Epithelial cell of proximal tubule (primary cell): ENCODE measurements at regions not wholly inside any gene's neighbourhood (a gene's known extent, or its start where the extent isn't known, plus 50 kb on each side); places are given as distances from the start of the nearest gene placed in this dataset.
"Not testable (repeated sequence)": the region's sequence is repeated elsewhere in the genome, so short reads cannot be mapped to it uniquely, and the experiment has no call there.

Source experiments
- DNase-seq: peaks from one replicate; pipeline ENCODE4 v3.0.0-alpha.2; 2011; ENCODE audit warnings: low read depth
- H3K4me3 ChIP-seq: 2 replicates; pipeline ENCODE4 v1.5.1; 2011; ENCODE audit warnings: low read depth, mild to moderate bottlenecking, low read length
- TF ChIP-seq, protein P1 (sequence below): conservative IDR thresholded peaks from 2 replicates; pipeline ENCODE4 v1.5.1; 2012; ENCODE audit warnings: low read depth, mild to moderate bottlenecking, low read length

DNA sequence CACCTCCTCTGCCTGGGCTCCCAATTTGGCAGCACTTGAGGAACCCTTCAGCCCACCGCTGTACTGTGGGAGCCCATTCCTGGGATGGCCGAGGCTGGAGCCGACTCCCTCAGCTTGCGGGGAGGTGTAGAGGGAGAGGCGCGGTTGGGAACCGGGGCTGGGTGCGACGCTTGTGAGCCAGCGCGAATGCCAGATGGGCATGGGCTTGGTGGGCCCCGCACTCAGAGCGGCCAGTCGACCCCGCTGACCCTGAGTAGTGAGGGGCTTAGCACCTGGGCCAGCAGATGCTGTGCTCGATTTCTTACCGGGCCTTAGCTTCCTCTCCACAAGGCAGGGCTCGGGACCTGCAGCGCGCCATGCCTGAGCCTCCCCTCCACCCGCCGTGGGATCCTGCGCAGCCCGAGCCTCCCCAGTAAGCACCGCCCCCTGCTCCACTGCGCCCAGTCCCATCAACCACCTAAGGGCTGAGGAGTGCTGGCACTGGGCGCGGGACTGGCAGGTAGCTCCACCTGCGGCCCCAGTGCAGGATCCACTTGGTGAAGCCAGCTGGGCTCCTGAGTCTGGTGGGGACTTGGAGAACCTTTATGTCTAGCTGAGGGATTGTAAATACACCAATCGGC, 58.3 kb upstream of the DEFB108B start:
- H3K4me3 ChIP-seq = no peak overlapping the region
- no peak for DNase-seq
- TF ChIP-seq, protein P1, sequence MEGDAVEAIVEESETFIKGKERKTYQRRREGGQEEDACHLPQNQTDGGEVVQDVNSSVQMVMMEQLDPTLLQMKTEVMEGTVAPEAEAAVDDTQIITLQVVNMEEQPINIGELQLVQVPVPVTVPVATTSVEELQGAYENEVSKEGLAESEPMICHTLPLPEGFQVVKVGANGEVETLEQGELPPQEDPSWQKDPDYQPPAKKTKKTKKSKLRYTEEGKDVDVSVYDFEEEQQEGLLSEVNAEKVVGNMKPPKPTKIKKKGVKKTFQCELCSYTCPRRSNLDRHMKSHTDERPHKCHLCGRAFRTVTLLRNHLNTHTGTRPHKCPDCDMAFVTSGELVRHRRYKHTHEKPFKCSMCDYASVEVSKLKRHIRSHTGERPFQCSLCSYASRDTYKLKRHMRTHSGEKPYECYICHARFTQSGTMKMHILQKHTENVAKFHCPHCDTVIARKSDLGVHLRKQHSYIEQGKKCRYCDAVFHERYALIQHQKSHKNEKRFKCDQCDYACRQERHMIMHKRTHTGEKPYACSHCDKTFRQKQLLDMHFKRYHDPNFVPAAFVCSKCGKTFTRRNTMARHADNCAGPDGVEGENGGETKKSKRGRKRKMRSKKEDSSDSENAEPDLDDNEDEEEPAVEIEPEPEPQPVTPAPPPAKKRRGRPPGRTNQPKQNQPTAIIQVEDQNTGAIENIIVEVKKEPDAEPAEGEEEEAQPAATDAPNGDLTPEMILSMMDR = no peak

GRCh38 chr11:71780116-71780515, 52.9 kb upstream of the DEFB108B start:
- not testable (repeated sequence) for H3K4me3 ChIP-seq, DNase-seq

DNA sequence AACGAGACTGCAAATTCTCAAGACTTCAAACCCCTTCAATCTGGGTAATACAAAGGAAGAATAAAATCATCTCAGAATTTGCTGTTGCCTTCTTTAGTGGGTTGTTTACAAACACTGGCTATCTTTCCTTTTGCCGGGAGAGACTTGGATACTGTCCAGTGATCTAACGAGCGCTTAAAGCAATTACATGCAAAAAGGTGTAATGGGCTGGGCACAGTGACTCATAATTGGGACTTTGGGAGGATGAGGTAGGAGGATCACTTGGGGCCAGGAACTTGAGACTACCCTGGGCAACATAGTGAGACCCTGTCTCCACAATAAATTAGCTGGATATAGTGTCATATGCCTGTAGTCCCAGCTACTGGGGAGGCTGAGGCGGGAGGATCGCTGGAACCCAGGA, 52.2 kb upstream of the DEFB108B start:
- DNase-seq, H3K4me3 ChIP-seq: not testable (repeated sequence)

DNA sequence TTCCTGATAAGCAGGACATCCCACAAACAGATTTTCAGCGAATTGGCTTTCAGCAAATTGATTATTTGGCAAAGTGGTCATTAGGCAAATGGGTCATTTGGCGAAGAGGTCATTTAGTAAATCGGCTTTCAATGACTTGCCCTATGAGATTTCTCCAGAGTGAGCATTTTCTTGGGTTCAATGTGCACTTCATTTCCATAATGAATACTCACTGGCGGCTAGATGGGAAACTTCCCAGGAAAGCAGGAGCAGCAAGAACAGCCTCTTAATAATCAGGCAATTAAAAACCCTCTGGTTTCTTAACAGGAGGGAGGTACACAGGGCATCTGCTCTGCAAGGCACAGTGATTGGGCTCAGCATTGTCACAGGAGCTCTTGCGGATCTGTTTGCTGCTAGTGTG, 51.5 kb upstream of the DEFB108B start:
- H3K4me3 ChIP-seq, DNase-seq: not testable (repeated sequence)

DNA sequence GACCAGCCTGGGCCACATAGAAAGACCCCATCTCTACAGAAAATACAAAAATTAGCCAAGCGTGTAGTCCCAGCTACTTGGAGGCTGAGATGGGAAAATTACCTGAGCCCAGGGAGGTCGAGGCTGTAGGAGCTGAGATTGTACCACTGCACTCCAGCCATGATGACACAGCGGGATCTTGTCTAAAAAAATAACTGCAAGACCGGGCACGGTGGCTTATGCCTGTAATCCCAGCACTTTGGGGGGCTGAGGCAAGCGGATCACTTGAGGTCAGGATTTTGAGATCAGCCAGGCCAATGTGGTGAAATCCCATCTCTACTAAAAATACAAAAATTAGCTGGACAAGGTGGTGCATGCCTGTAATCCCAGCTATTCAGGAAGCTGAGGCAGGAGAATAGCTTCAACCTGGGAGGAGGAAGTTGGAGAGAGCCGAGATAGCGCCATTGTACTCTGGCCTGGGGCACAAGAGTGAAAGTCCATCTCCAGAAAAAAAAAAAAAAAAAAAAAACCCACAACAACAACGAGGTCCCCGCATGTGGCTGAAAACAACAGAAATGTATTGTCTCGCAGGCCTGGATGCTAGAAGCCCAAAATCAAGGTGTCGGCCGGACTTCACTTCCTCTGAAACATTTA, 50.7 kb upstream of the DEFB108B start:
- DNase-seq, H3K4me3 ChIP-seq: not testable (repeated sequence)

DNA sequence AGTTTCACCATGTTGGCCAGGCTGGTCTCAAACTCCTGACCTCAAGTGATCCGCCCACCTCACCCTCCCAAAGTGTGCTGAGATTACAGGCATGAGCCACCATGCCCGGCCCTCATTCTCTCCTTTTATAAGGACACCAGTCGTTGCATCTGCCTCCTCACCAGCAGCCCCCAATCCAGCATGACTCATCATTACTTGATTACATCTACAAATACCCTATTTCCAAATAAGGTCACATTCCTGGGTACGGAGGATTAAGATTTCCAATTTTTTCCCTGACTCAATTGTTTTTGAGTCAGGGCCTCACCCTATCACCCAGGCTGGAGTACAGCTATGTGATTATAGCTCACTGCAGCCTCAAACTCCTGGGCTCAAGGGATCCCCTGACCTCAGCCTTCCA, 49.8 kb upstream of the DEFB108B start:
- DNase-seq = not testable (repeated sequence)

More for the DNA sequence above, 49.8 kb upstream of the DEFB108B start:
- H3K4me3 ChIP-seq = not testable (repeated sequence)
